DND-41 (cell line): ENCODE measurements at regions not wholly inside any gene's neighbourhood (a gene's known extent, or its start where the extent isn't known, plus 50 kb on each side); places are given as distances from the start of the nearest gene placed in this dataset.

Experiments used
- ATAC-seq: fragments of 200-7000 bp; cut with Tn5 transposase; 3 replicates; pipeline ENCODE4 v1.9.1; 2021; ENCODE audit warnings: low read depth; ENCODE audit not compliant: insufficient read depth
- DNase-seq: peaks from one replicate; pipeline ENCODE4 v3.0.0-alpha.2; 2020
- H2AFZ ChIP-seq: 2 replicates; pipeline ENCODE4 v1.6.0; 2012; ENCODE audit warnings: low read depth, low read length
- H3K27ac ChIP-seq: 2 replicates; pipeline ENCODE4 v1.5.1; 2012; ENCODE audit warnings: low read length, inconsistent platforms
- H3K27me3 ChIP-seq: fragments of 200-600 bp; sonication (generic); 2 replicates; pipeline ENCODE4 v1.6.0; 2012; ENCODE audit warnings: low read length, mild to moderate bottlenecking, inconsistent platforms; ENCODE audit not compliant: insufficient read depth, poor library complexity
- H3K36me3 ChIP-seq: 2 replicates; pipeline ENCODE4 v1.5.1; 2012; ENCODE audit warnings: low read length, inconsistent platforms; ENCODE audit not compliant: insufficient read depth
- H3K4me1 ChIP-seq: 2 replicates; pipeline ENCODE4 v1.5.1; 2012; ENCODE audit warnings: mild to moderate bottlenecking, low read length; ENCODE audit not compliant: insufficient read depth
- H3K4me2 ChIP-seq: 2 replicates; pipeline ENCODE4 v1.6.0; 2012; ENCODE audit warnings: mild to moderate bottlenecking, moderate library complexity, low read length, inconsistent platforms; ENCODE audit not compliant: insufficient read depth
- H3K4me3 ChIP-seq, 2 experiments: fragments of 200-600 bp in 1 of 2; shearing (Covaris generic) in 1 of 2; 2 replicates each; pipeline ENCODE4 v1.5.1; 2012 to 2016; ENCODE audit warnings: inconsistent platforms in 2 of 2, low read length in 2 of 2, mild to moderate bottlenecking in 2 of 2, low read depth in 1 of 2, moderate library complexity in 1 of 2
- H3K79me2 ChIP-seq: 2 replicates; pipeline ENCODE4 v1.6.0; 2012; ENCODE audit warnings: low read length, inconsistent platforms; ENCODE audit not compliant: insufficient read depth
- H3K9ac ChIP-seq: 2 replicates; pipeline ENCODE4 v1.6.0; 2012; ENCODE audit warnings: low read depth, mild to moderate bottlenecking, inconsistent platforms, low read length, moderate library complexity
- H3K9me3 ChIP-seq: 2 replicates; pipeline ENCODE4 v1.5.1; 2012; ENCODE audit warnings: low read length, moderate library complexity, mild to moderate bottlenecking, inconsistent platforms; ENCODE audit not compliant: insufficient read depth, severe bottlenecking
- H4K20me1 ChIP-seq: 2 replicates; pipeline ENCODE4 v1.6.0; 2012; ENCODE audit warnings: low read length; ENCODE audit not compliant: insufficient read depth
- EZH2 ChIP-seq: IDR thresholded peaks from 3 replicates; pipeline ENCODE4 v1.6.1; 2012; ENCODE audit warnings: borderline replicate concordance, low read depth, mild to moderate bottlenecking, moderate library complexity, low read length, inconsistent platforms; ENCODE audit not compliant: severe bottlenecking
- TF ChIP-seq, protein P1 (sequence below): IDR thresholded peaks from 2 replicates; pipeline ENCODE4 v1.5.1; 2012; ENCODE audit warnings: borderline replicate concordance, low read length, moderate library complexity, mild to moderate bottlenecking; ENCODE audit not compliant: poor library complexity, severe bottlenecking; ENCODE audit errors: extremely low read depth

DNA sequence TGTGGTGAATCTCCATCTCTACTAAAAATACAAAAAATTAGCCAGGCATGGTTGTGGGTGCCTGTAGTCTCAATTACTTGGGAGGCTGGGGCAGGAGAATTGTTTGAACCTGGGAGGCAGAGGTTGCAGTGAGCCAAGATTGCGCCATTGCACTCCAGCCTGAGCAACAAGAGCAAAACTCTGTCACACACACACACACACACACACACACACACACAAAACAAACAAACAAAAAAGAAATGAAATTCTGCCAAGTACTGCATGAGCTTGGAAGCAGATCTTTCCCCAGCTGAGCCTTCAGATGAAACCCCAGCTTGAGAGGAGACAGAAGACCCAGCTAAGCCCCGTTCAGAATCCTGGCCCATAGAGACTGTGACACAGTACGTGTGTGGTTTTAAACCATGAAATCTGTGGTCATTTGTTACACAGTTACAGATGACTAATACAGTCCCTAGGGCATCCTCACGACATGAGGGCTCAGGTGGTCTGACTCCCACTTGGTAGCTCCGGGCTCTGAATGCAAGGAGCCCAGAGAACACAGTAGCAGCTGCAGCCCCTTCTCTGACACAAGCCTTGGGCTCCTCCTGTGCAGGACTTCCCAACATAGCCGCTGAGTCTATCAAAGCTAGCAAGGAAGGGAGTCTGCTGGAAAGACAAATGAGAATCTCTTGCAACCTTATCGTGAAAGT lies 132.8 kb downstream of the SEC14L1 start:
- Histone ChIP-seq H3K27me3 (no peaks in the 10 kb centered on the region), H3K9me3 (no peaks in the 10 kb centered on the region), H3K36me3 (no peaks in the 10 kb centered on the region), H3K27ac (no peak overlapping the region), H3K4me1 (no peaks in the 10 kb centered on the region), H3K4me3 (no peak overlapping the region), H3K9ac (no peak overlapping the region), H4K20me1 (no peaks in the 10 kb centered on the region), H2AFZ (no peak overlapping the region), H3K4me2 (no peak overlapping the region), H3K79me2 (no peaks in the 10 kb centered on the region)
- no peak for TF ChIP-seq EZH2
- DNase-seq (no peak), ATAC-seq (peak; percentile 42; the same call in 1 of the 3 replicates)

DNA sequence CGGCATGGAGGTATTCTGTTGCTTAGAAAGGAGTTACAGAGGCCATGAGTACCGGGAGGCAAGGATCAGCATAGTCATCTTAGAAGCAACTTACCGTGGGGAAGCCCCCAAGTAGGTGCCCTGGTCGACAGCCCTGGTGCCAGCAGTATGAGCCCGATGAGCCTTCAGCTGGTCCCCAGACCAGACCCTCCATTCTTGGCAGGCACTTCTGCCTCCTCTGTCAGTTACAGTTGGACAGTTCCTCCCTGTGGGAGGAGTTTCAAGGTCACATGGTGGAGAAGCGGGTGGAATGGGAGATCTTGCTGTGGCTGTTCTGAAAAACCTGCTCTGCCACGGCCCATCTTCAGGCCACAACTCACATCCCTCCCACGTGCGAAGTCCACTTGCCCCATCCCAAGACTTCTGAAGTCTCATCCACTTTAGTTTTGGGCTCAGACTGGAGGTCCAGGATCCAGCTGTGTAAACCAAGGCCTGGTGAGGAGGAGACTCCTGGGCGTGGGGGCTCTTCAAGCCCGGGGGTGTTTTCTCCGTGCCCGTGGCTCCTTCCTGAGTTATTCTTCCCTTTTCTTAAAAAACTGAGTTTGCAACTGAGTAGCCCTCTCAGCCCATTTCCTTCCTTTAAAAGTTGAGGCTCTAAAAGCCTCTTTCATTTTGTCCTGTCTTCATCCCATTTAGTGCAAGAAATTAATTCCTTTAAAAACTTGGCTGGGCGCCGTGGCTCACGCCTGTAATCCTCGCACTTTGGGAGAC lies 133.5 kb downstream of the SEC14L1 start:
- Histone ChIP-seq H3K9ac (no peak overlapping the region), H3K4me2 (no peak overlapping the region), H3K36me3 (no peaks in the 10 kb centered on the region), H3K79me2 (no peaks in the 10 kb centered on the region), H3K9me3 (no peaks in the 10 kb centered on the region), H4K20me1 (no peaks in the 10 kb centered on the region), H3K4me1 (no peaks in the 10 kb centered on the region), H3K27ac (no peak overlapping the region), H3K27me3 (peaks cover under 1% of the 10 kb centered on the region), H2AFZ (no peak overlapping the region), H3K4me3 (no peak overlapping the region)
- no peak for TF ChIP-seq EZH2
- TF ChIP-seq, protein P1, sequence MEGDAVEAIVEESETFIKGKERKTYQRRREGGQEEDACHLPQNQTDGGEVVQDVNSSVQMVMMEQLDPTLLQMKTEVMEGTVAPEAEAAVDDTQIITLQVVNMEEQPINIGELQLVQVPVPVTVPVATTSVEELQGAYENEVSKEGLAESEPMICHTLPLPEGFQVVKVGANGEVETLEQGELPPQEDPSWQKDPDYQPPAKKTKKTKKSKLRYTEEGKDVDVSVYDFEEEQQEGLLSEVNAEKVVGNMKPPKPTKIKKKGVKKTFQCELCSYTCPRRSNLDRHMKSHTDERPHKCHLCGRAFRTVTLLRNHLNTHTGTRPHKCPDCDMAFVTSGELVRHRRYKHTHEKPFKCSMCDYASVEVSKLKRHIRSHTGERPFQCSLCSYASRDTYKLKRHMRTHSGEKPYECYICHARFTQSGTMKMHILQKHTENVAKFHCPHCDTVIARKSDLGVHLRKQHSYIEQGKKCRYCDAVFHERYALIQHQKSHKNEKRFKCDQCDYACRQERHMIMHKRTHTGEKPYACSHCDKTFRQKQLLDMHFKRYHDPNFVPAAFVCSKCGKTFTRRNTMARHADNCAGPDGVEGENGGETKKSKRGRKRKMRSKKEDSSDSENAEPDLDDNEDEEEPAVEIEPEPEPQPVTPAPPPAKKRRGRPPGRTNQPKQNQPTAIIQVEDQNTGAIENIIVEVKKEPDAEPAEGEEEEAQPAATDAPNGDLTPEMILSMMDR, result no peak
- DNase-seq (no peak), ATAC-seq (no peak)

DNA sequence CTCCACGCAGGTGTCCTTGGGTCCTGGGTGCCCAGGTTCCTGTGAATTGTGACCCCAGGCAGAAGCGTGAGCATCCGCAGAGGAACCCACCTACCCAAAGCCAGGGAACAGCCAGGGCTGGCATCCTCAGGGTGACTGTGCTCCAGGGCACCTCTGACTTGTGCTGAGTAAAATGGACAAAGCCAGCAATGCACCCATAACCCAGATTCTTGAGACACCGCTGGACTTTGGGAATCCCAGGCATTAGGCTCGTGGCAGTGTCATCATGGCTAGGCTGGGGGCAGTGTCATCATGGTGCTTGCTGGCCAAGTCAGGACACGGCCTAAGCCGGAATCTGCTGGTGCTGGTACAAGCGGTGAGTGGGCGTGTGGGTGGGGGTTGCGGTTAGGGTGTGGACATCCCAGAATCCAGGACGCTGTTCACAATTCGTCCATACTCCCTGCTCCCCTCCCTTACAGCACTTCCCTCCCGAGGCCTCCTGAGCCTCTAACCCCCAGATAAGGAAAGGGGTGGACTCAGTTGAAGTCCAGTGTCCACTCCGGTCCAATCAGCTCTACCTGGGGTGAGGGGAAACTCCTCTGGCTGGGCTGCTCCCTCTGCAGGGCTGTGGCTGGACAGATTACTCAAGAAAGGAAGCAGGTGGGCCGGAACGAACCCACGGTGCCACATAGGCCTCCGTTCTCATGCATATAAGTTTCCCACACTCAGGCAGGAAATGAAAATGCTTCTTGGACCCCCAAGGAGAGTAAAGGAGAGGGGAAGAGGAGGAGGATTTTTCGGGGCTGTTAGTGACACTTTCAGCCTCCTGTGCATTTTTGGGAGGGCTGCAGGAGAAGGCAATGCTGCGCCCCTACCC lies 138.9 kb downstream of the SEC14L1 start:
- TF ChIP-seq, protein P1, result no peak
- TF ChIP-seq EZH2, result no peak
- H3K4me1 ChIP-seq, result peaks cover 15% of the 10 kb centered on the region
- H3K79me2 ChIP-seq, result no peaks in the 10 kb centered on the region
- no peak overlapping the region for H3K9ac ChIP-seq
- no peak overlapping the region for H3K4me3 ChIP-seq
- H3K4me2 ChIP-seq, result no peak overlapping the region
- peaks cover 3% of the 10 kb centered on the region; the same call in 1 of the 2 replicates for H4K20me1 ChIP-seq
- no peak overlapping the region for H3K27ac ChIP-seq
- H3K27me3 ChIP-seq, result peaks cover 6% of the 10 kb centered on the region
- no peaks in the 10 kb centered on the region for H3K36me3 ChIP-seq
- no peak for DNase-seq
- no peaks in the 10 kb centered on the region for H3K9me3 ChIP-seq
- no peak overlapping the region for H2AFZ ChIP-seq
- no peak for ATAC-seq
